Chondrocyte (in vitro differentiated cells): ENCODE measurements at regions not wholly inside any gene's neighbourhood (a gene's known extent, or its start where the extent isn't known, plus 50 kb on each side); places are given as distances from the start of the nearest gene placed in this dataset.
A peak's percentile ranks its signal among the peaks of the same experiment; 100 is the strongest.

Experiments used
- DNase-seq: peaks from one replicate; pipeline ENCODE4 v3.0.0; 2021; ENCODE audit warnings: mixed read lengths, low spot score
- H3K27ac Mint-ChIP-seq: one replicate; pipeline ENCODE4 v1.8.0; 2021; ENCODE audit warnings: mild to moderate bottlenecking, moderate library complexity, mixed read lengths; ENCODE audit not compliant: unreplicated experiment
- H3K27me3 Mint-ChIP-seq: 2 replicates; pipeline ENCODE4 v1.8.0; 2021; ENCODE audit warnings: low read depth, mixed read lengths
- H3K36me3 Mint-ChIP-seq: 2 replicates; pipeline ENCODE4 v1.8.0; 2021; ENCODE audit warnings: low read depth, mixed read lengths
- H3K4me1 Mint-ChIP-seq: 2 replicates; pipeline ENCODE4 v1.8.0; 2021; ENCODE audit warnings: low read depth, mild to moderate bottlenecking, mixed read lengths
- H3K4me3 Mint-ChIP-seq: one replicate; pipeline ENCODE4 v1.8.0; 2021; ENCODE audit warnings: mild to moderate bottlenecking, moderate library complexity, mixed read lengths; ENCODE audit not compliant: unreplicated experiment
- H3K9me3 Mint-ChIP-seq: 2 replicates; pipeline ENCODE4 v1.8.0; 2021; ENCODE audit warnings: low read depth, mixed read lengths
- TF ChIP-seq, protein P1 (sequence below): fragments of 200-600 bp; sonication (generic); IDR thresholded peaks from 2 replicates; pipeline ENCODE4 v1.5.0; 2021; ENCODE audit warnings: antibody characterized with exemption, mild to moderate bottlenecking, moderate library complexity

DNA sequence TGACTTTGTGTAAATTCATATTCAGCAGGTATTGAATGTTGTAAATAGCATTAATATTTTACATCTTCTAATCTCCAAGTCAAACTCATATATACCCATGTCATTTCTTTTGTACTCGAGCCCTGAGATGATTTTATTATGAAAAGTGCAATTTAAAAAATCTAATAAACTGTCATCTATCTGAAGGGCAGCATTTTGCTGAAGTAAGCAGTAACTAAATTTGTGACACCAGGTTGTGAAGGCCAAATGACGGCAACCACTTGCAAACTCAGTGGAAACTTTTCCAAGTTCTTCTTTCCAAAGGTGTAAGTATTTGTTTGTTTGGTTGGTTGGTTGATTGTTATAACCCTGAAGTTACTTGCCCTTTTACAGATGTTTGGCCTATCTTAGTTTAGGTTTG lies 188.3 kb downstream of the GPR37 start:
- no peaks in the 10 kb centered on the region for H3K27me3 Mint-ChIP-seq
- no peak for DNase-seq
- TF ChIP-seq, protein P1, sequence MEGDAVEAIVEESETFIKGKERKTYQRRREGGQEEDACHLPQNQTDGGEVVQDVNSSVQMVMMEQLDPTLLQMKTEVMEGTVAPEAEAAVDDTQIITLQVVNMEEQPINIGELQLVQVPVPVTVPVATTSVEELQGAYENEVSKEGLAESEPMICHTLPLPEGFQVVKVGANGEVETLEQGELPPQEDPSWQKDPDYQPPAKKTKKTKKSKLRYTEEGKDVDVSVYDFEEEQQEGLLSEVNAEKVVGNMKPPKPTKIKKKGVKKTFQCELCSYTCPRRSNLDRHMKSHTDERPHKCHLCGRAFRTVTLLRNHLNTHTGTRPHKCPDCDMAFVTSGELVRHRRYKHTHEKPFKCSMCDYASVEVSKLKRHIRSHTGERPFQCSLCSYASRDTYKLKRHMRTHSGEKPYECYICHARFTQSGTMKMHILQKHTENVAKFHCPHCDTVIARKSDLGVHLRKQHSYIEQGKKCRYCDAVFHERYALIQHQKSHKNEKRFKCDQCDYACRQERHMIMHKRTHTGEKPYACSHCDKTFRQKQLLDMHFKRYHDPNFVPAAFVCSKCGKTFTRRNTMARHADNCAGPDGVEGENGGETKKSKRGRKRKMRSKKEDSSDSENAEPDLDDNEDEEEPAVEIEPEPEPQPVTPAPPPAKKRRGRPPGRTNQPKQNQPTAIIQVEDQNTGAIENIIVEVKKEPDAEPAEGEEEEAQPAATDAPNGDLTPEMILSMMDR, result no peak
- H3K9me3 Mint-ChIP-seq, result no peaks in the 10 kb centered on the region
- peaks cover 12% of the 10 kb centered on the region for H3K4me1 Mint-ChIP-seq
- no peak overlapping the region for H3K27ac Mint-ChIP-seq
- no peak overlapping the region for H3K4me3 Mint-ChIP-seq
- no peaks in the 10 kb centered on the region for H3K36me3 Mint-ChIP-seq

DNA sequence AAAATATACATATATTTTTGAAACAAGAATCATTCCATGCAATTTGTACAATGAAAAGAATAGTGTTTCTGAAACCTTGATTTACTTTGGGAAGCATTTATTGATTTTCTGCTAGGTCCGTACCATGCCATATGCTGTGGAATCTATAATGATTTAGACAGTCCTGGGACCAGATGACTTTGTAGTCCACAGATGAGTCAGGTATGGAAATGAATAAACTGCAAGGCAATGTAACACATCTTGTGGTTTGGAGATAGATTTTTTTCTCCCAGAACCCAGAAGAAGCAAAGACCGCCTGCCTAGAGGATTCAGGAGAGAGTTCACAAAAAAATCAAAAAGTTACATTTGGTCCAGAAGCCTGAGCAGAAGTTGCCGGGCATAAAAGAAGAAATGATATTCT lies 190.4 kb downstream of the GPR37 start:
- H3K27me3 Mint-ChIP-seq, result no peaks in the 10 kb centered on the region
- H3K4me1 Mint-ChIP-seq, result peaks cover 12% of the 10 kb centered on the region
- H3K27ac Mint-ChIP-seq, result no peak overlapping the region

DNA sequence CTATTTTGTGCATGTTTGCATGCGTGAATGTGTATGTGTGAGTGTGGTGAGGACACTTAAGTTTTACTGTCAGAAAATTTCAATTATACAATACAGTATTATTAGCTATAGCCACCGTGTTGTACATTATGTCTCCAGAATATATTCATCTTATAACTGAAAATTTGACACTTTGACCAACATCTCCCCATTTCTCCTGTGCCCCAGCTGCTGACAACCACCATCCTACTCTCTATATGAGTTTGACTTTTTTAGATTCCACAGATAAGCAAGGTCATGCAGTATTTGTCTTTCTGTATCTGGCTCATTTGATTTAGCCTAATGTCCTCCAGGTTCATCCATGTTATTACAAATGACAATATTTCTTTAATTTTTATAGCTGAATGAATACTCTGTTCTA lies 195.0 kb downstream of the GPR37 start:
- DNase-seq, result no peak
- no peak overlapping the region for H3K4me3 Mint-ChIP-seq
- H3K9me3 Mint-ChIP-seq, result no peaks in the 10 kb centered on the region
- no peaks in the 10 kb centered on the region for H3K36me3 Mint-ChIP-seq
- H3K27me3 Mint-ChIP-seq, result no peaks in the 10 kb centered on the region
- TF ChIP-seq, protein P1, result no peak
- H3K4me1 Mint-ChIP-seq, result peaks cover 31% of the 10 kb centered on the region
- H3K27ac Mint-ChIP-seq, result no peak overlapping the region

More for the DNA sequence above, 190.4 kb downstream of the GPR37 start:
- Mint-ChIP-seq H3K4me3 (no peak overlapping the region), H3K9me3 (no peaks in the 10 kb centered on the region), H3K36me3 (no peaks in the 10 kb centered on the region)
- TF ChIP-seq, protein P1, result no peak
- DNase-seq, result no peak

DNA sequence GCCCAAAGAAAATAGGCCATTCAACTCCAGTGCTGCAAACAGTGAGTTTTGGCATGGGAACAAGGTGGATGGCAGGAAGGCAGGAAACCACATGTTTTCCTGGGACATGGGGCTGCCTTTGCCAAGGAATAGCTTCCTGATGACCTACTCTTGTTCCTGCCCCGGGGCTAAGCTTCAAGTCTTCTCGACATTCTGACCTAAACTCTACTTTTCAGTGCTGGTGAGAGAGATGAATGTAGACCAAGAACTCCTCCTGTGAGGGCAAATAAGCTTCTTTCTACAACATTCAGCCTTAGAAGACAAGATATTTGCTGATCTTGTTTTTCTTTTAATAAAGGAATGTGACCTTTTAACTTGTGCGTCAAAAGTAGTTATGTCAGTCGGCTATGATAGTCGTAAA lies 199.0 kb downstream of the GPR37 start:
- H3K4me1 Mint-ChIP-seq, result peaks cover 29% of the 10 kb centered on the region
- TF ChIP-seq, protein P1, result no peak
- no peaks in the 10 kb centered on the region for H3K36me3 Mint-ChIP-seq
- H3K9me3 Mint-ChIP-seq, result no peaks in the 10 kb centered on the region
- no peak for DNase-seq
- no peak overlapping the region for H3K4me3 Mint-ChIP-seq
- peak overlapping the region; percentile 29 for H3K27ac Mint-ChIP-seq
- H3K27me3 Mint-ChIP-seq, result no peaks in the 10 kb centered on the region

DNA sequence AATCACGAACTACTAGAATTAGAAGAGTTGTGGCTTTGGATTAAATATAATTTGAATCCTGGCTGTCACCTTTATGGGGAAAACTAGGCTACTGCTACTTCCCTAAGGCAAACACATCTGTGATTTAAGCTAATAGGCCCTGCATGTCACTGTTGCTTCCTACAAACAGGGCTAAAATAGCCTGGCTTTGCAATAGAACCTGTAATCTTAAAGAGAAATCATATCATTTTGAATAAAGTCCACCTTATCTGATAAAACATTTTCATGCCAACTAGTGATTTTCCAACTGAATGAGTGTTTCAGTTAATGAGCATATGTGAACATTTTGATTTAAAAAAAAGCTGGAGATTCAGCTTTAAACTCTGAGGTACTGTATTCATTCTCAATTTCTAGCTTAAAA lies 208.0 kb downstream of the GPR37 start:
- no peak overlapping the region for H3K4me3 Mint-ChIP-seq
- H3K27ac Mint-ChIP-seq, result no peak overlapping the region
- TF ChIP-seq, protein P1, result no peak
- no peak for DNase-seq
- H3K27me3 Mint-ChIP-seq, result peaks cover 2% of the 10 kb centered on the region
- H3K4me1 Mint-ChIP-seq, result no peaks in the 10 kb centered on the region
- H3K36me3 Mint-ChIP-seq, result no peaks in the 10 kb centered on the region
- H3K9me3 Mint-ChIP-seq, result no peaks in the 10 kb centered on the region
